HEK293 (cell line): ENCODE measurements at regions not wholly inside any gene's neighbourhood (a gene's known extent, or its start where the extent isn't known, plus 50 kb on each side); places are given as distances from the start of the nearest gene placed in this dataset.

Experiments used
- CTCF ChIA-PET: fragments of 350-600 bp; formaldehyde crosslinking; extraction: SDS; loops from one replicate; lab custom pipeline; 2021; ENCODE audit warnings: antibody characterized with exemption; lab: Yijun Ruan, JAX
- POLR2A ChIA-PET: fragments of 300-600 bp; formaldehyde crosslinking; extraction: SDS; loops from one replicate; lab custom pipeline; 2020; ENCODE audit warnings: antibody characterized with exemption, inconsistent platforms; lab: Yijun Ruan, JAX
- H3K27ac ChIP-seq: fragments of 200-500 bp; sonication (Bioruptor generic); 2 replicates; pipeline ENCODE4 v1.5.1; 2014; ENCODE audit warnings: low read depth, low read length, control low read depth, inconsistent platforms; ENCODE audit errors: extremely low read depth
- H3K36me3 ChIP-seq, 2 experiments: fragments of 200-500 bp in 1 of 2; sonication (Bioruptor generic) in 1 of 2; 1 replicate in 1 of 2; 2 replicates in 1 of 2; pipeline ENCODE4 v1.5.1; 2014 to 2017; ENCODE audit warnings: inconsistent platforms in 2 of 2, low read length in 2 of 2; ENCODE audit not compliant: control insufficient read depth in 2 of 2, insufficient read depth in 1 of 2
- H3K4me1 ChIP-seq: fragments of 200-500 bp; sonication (Bioruptor generic); 2 replicates; pipeline ENCODE4 v1.5.1; 2014; ENCODE audit warnings: mild to moderate bottlenecking, low read length, inconsistent platforms; ENCODE audit not compliant: control insufficient read depth, insufficient read depth
- H3K4me3 ChIP-seq: 2 replicates; pipeline ENCODE4 v1.5.1; 2011; ENCODE audit warnings: low read depth, mild to moderate bottlenecking, control low read depth, low read length, moderate library complexity
- H3K9me3 ChIP-seq: fragments of 200-500 bp; sonication (Bioruptor generic); 2 replicates; pipeline ENCODE4 v1.5.1; 2014; ENCODE audit warnings: low read depth, low read length, inconsistent platforms; ENCODE audit not compliant: control insufficient read depth, insufficient read depth
- FEZF1 ChIP-seq: fragments of 450-650 bp; formaldehyde crosslinking; IDR thresholded peaks from 2 replicates; pipeline ENCODE4 v1.5.1; 2016; ENCODE audit warnings: missing biosample characterization, missing genetic modification characterization
- HOXC10 ChIP-seq: sonication (generic); formaldehyde crosslinking; IDR thresholded peaks from 2 replicates; pipeline ENCODE4 v1.8.1; 2023; ENCODE audit warnings: mild to moderate bottlenecking, missing genetic modification reagents
- KLF1 ChIP-seq: fragments of 450-650 bp; formaldehyde crosslinking; IDR thresholded peaks from 2 replicates; pipeline ENCODE4 v1.5.1; 2016; ENCODE audit warnings: missing biosample characterization, missing genetic modification characterization
- MYNN ChIP-seq: fragments of 450-650 bp; formaldehyde crosslinking; IDR thresholded peaks from 2 replicates; pipeline ENCODE4 v1.5.1; 2016; ENCODE audit warnings: missing biosample characterization, missing genetic modification characterization, borderline replicate concordance
- REPIN1 ChIP-seq: fragments of 450-650 bp; formaldehyde crosslinking; IDR thresholded peaks from 2 replicates; pipeline ENCODE4 v1.5.1; 2017; ENCODE audit warnings: missing biosample characterization, missing genetic modification characterization, low read depth
- YY2 ChIP-seq: fragments of 450-650 bp; formaldehyde crosslinking; IDR thresholded peaks from 2 replicates; pipeline ENCODE4 v1.5.1; 2016; ENCODE audit warnings: missing biosample characterization, missing genetic modification characterization
- ZFP3 ChIP-seq: fragments of 450-650 bp; formaldehyde crosslinking; IDR thresholded peaks from 2 replicates; pipeline ENCODE4 v1.5.1; 2016; ENCODE audit warnings: low read depth, missing biosample characterization, missing genetic modification characterization
- ZFP69B ChIP-seq: fragments of 450-650 bp; formaldehyde crosslinking; IDR thresholded peaks from 2 replicates; pipeline ENCODE4 v1.5.1; 2016; ENCODE audit warnings: missing biosample characterization, missing genetic modification characterization
- ZIC2 ChIP-seq: fragments of 450-650 bp; formaldehyde crosslinking; IDR thresholded peaks from 2 replicates; pipeline ENCODE4 v1.5.1; 2016; ENCODE audit warnings: missing biosample characterization, missing genetic modification characterization
- ZNF24 ChIP-seq: fragments of 450-650 bp; formaldehyde crosslinking; IDR thresholded peaks from 2 replicates; pipeline ENCODE4 v1.5.1; 2016; ENCODE audit warnings: missing biosample characterization, missing genetic modification characterization
- ZNF37A ChIP-seq: fragments of 450-650 bp; IDR thresholded peaks from 2 replicates; pipeline ENCODE4 v1.5.1; 2018; ENCODE audit warnings: missing biosample characterization, missing genetic modification characterization
- ZNF423 ChIP-seq: fragments of 450-650 bp; formaldehyde crosslinking; IDR thresholded peaks from 2 replicates; pipeline ENCODE4 v1.5.1; 2016; ENCODE audit warnings: missing biosample characterization, missing genetic modification characterization
- ZNF521 ChIP-seq: fragments of 450-650 bp; formaldehyde crosslinking; IDR thresholded peaks from 2 replicates; pipeline ENCODE4 v1.5.1; 2017; ENCODE audit warnings: missing biosample characterization, mild to moderate bottlenecking, missing genetic modification characterization
- ZNF529 ChIP-seq: fragments of 450-650 bp; formaldehyde crosslinking; IDR thresholded peaks from 2 replicates; pipeline ENCODE4 v1.5.1; 2017; ENCODE audit warnings: missing genetic modification characterization, missing biosample characterization; ENCODE audit not compliant: insufficient replicate concordance
- ZNF596 ChIP-seq: fragments of 450-650 bp; IDR thresholded peaks from 2 replicates; pipeline ENCODE4 v1.5.0; 2018; ENCODE audit warnings: missing biosample characterization, mild to moderate bottlenecking, missing genetic modification characterization, moderate library complexity
- ZNF600 ChIP-seq: fragments of 450-650 bp; formaldehyde crosslinking; IDR thresholded peaks from 2 replicates; pipeline ENCODE4 v1.5.1; 2016; ENCODE audit warnings: missing biosample characterization, missing genetic modification characterization
- ZNF629 ChIP-seq: fragments of 450-650 bp; formaldehyde crosslinking; IDR thresholded peaks from 2 replicates; pipeline ENCODE4 v1.5.1; 2017; ENCODE audit warnings: missing biosample characterization, missing genetic modification characterization
- ZNF707 ChIP-seq: fragments of 450-650 bp; formaldehyde crosslinking; IDR thresholded peaks from 2 replicates; pipeline ENCODE4 v1.5.1; 2016; ENCODE audit warnings: missing biosample characterization, missing genetic modification characterization
- ZNF768 ChIP-seq: fragments of 450-650 bp; formaldehyde crosslinking; IDR thresholded peaks from 2 replicates; pipeline ENCODE4 v1.5.1; 2018; ENCODE audit warnings: missing biosample characterization, mild to moderate bottlenecking, missing genetic modification characterization
- ZSCAN16 ChIP-seq: fragments of 450-650 bp; formaldehyde crosslinking; IDR thresholded peaks from 2 replicates; pipeline ENCODE4 v1.5.1; 2016; ENCODE audit warnings: missing biosample characterization, missing genetic modification characterization
- ZSCAN30 ChIP-seq: fragments of 450-650 bp; IDR thresholded peaks from 2 replicates; pipeline ENCODE4 v1.5.1; 2018; ENCODE audit warnings: missing biosample characterization, mild to moderate bottlenecking, missing genetic modification characterization, moderate library complexity
- TF ChIP-seq, protein P1 (sequence below): fragments of 450-650 bp; formaldehyde crosslinking; IDR thresholded peaks from 2 replicates; pipeline ENCODE4 v1.5.1; 2017; ENCODE audit warnings: missing biosample characterization, missing genetic modification characterization
- TF ChIP-seq, protein P2 (sequence below): fragments of 450-650 bp; formaldehyde crosslinking; IDR thresholded peaks from 2 replicates; pipeline ENCODE4 v1.5.1; 2016; ENCODE audit warnings: missing biosample characterization, missing genetic modification characterization
- TF ChIP-seq, protein P3 (sequence below): fragments of 450-650 bp; formaldehyde crosslinking; IDR thresholded peaks from 2 replicates; pipeline ENCODE4; 2016; ENCODE audit warnings: missing biosample characterization, missing genetic modification characterization

DNA sequence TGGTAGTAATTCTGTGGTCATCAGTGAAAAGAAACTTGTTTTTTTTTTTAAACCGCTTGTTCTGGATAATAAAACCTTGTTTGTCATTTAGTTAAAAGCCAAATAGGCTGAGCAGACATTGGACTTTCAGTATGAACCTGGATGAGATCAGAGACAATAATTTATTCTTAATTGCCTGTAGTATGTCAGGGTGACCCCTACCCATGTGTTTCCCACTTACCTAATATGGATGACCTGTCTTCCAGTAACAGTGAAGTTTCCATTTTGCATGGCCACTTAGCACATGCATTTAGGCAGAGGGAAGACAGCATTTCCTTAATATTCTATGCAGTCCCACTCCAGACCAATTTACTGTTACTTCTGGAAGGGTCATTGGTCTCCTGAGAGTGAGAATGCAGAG lies 87.6 kb upstream of the CFAP20DC start (continued):
- TF ChIP-seq ZNF521 (tag by site-specific recombination) (no peak), ZFP3 (no peak), ZNF37A (no peak), REPIN1 (no peak)

DNA sequence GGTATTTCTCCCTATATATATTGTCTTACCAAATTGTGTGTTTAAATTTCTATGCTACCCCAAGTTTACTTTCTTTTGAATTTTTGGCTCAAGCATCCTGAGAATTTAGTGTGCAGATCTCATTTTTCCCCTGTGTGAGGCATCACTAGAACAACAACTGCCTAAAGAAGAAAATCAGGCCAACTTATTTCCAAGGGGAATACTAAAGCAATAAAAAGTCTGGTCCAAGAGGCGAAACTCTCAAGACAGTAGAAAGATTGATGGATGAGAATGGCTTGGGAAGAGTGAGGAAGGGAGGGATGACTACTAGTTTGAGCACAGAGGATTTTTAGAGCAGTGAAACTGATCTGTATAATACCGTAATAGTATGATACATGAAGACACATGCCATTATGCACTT lies 86.3 kb upstream of the CFAP20DC start:
- Histone ChIP-seq H3K4me3 (no peak overlapping the region), H3K4me1 (no peaks in the 10 kb centered on the region), H3K9me3 (no peaks in the 10 kb centered on the region), H3K36me3 (no peaks in the 10 kb centered on the region), H3K27ac (no peak overlapping the region)
- TF ChIP-seq, protein P1, sequence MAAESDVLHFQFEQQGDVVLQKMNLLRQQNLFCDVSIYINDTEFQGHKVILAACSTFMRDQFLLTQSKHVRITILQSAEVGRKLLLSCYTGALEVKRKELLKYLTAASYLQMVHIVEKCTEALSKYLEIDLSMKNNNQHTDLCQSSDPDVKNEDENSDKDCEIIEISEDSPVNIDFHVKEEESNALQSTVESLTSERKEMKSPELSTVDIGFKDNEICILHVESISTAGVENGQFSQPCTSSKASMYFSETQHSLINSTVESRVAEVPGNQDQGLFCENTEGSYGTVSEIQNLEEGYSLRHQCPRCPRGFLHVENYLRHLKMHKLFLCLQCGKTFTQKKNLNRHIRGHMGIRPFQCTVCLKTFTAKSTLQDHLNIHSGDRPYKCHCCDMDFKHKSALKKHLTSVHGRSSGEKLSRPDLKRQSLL (tag by site-specific recombination), result no peak
- TF ChIP-seq ZFP69B (tag by site-specific recombination) (no peak), ZSCAN16 (tag by site-specific recombination) (no peak), ZNF423 (tag by site-specific recombination) (no peak), ZNF768 (tag by site-specific recombination) (no peak), ZNF24 (tag by site-specific recombination) (no peak), MYNN (tag by site-specific recombination) (no peak), ZIC2 (tag by site-specific recombination) (no peak)
- TF ChIP-seq, protein P2, sequence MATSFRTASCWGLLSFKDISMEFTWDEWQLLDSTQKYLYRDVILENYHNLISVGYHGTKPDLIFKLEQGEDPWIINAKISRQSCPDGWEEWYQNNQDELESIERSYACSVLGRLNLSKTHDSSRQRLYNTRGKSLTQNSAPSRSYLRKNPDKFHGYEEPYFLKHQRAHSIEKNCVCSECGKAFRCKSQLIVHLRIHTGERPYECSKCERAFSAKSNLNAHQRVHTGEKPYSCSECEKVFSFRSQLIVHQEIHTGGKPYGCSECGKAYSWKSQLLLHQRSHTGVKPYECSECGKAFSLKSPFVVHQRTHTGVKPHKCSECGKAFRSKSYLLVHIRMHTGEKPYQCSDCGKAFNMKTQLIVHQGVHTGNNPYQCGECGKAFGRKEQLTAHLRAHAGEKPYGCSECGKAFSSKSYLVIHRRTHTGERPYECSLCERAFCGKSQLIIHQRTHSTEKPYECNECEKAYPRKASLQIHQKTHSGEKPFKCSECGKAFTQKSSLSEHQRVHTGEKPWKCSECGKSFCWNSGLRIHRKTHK, result no peak
- TF ChIP-seq, protein P3, sequence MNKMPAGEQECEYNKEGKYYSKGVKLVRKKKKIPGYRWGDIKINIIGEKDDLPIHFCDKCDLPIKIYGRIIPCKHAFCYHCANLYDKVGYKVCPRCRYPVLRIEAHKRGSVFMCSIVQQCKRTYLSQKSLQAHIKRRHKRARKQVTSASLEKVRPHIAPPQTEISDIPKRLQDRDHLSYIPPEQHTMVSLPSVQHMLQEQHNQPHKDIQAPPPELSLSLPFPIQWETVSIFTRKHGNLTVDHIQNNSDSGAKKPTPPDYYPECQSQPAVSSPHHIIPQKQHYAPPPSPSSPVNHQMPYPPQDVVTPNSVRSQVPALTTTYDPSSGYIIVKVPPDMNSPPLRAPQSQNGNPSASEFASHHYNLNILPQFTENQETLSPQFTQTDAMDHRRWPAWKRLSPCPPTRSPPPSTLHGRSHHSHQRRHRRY, result no peak
- CTCF ChIA-PET, result no interaction called here
- POLR2A ChIA-PET, result no interaction called here

DNA sequence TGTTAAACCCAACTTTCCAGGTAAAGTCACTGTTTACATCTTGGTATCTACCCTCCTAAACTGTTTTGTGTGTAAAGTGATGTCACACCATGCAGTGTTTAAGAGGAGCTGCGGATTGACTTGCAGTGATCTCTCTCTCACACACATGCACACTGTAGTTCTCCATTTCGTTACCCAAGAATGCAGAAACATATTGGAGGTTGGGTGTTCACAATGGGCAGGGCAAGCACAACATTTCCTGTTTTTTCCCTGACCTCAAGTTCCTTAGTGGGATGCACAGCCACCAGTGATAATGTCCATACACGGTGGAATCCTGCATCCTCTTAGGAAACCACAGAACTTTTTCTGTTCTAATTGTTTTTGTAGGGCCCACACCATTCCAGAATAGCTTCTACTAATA lies 85.3 kb upstream of the CFAP20DC start:
- ChIA-PET CTCF (no interaction called here), POLR2A (no interaction called here)
- no peaks in the 10 kb centered on the region for H3K36me3 ChIP-seq
- no peak overlapping the region for H3K4me3 ChIP-seq
- H3K27ac ChIP-seq, result no peak overlapping the region
- TF ChIP-seq ZSCAN30 (tag by site-specific recombination) (no peak), ZNF529 (no peak), YY2 (tag by site-specific recombination) (no peak), ZNF600 (no peak), FEZF1 (tag by site-specific recombination) (no peak), KLF1 (tag by site-specific recombination) (no peak), ZNF521 (tag by site-specific recombination) (no peak), ZNF596 (tag by site-specific recombination) (no peak), HOXC10 (CRISPR knock-in tag) (no peak), ZNF707 (tag by site-specific recombination) (no peak), ZNF629 (tag by site-specific recombination) (no peak)
- H3K9me3 ChIP-seq, result no peaks in the 10 kb centered on the region
- no peaks in the 10 kb centered on the region for H3K4me1 ChIP-seq
